Mucosa of gallbladder (tissue), 1 donor: ENCODE measurements at regions not wholly inside any gene's neighbourhood (a gene's known extent, or its start where the extent isn't known, plus 50 kb on each side); places are given as distances from the start of the nearest gene placed in this dataset.

ENCODE experiments used
- DNase-seq: peaks from one replicate; pipeline ENCODE4 v3.0.0-alpha.2; 2020; ENCODE audit warnings: low spot score
- donor health status: DM: no; HTN: no; CAD: no.

DNA sequence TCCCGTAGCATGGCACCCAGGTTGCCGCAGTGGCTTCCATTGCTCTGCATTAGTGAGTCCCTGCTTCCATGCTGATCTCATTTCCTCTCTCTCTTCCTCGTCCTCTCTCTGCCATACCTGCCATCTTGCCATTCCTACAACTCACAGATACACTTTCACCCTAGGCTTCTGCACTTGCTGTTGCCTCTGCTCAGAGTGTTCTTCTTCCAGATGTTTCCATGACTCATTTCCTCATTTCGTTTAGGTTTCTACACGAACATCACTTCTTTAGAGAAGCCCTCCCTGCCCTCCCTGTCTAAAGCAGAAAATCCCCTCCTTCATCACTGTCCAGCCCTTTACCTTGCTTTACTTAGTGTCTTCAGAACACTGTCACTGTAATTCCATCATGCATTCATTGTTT lies 115.2 kb upstream of the WWC1 start:
- no peak for DNase-seq

DNA sequence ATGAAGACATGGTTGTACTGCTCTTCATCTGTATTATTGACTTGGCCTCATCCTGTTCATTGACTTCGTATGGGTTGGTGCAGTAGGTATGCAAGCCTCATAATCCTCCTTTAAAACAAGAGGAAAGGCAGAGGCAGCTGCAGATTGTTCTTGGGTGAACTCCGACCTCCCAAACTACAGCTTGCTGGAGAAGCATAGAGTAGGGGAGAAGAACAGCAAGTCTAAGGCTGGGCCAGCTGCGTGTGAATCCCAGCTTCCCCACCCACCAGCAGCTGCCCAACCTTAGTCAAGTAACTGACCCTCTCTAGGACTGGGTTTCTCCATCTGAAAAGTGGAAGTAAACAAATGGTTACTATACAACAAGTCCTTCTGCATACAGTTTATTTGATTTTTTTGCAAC lies 114.5 kb upstream of the WWC1 start:
- DNase-seq, result no peak

DNA sequence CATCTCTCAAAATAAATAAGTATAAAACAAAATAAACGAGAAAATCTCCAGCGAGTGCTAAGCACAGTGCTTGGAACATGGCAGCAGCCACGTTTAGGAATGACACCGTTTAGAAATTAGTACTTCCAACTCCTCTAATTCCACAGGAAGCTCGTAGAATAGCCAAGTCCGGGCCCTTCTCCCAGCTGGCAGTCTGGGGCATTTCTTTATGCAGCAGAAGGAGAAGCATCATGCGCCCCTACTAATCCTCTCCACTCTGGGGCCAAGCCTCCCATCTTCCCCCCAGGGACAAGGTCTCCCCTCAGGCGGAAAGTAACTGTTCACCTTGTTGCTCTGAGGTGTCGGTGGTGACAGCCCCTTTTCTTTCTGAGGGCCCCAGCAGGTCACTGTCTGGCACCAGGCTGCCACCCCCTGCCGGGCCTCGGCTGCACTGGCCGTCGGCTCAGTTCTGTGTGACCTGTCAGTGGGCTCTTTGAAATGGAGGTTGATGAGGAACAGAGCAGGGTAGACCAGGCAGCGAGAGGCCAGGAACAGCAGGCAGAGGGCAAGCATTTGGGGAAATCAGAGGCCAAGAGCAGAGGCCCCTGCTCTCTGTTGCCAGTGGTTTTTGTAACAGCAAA lies 113.5 kb upstream of the WWC1 start:
- DNase-seq, result no peak

DNA sequence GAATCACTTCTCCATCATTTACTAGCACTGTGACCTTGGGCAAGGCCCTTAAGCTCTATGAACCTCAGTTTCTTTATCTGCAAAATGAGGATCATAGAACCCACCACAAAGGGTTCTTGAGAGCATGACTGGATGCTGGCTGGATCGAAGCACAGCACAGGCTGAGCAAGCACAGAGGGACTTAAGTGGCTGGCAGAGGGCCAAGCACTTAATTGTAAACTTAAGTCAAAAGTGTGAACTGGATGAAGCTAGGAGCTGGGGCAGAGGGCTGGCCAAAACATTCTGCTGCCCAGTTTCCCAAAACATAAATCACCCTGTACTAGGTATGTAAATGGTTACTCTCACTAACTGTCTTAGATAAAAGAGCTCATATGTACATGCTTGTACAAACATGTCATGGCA lies 112.3 kb upstream of the WWC1 start:
- no peak for DNase-seq

DNA sequence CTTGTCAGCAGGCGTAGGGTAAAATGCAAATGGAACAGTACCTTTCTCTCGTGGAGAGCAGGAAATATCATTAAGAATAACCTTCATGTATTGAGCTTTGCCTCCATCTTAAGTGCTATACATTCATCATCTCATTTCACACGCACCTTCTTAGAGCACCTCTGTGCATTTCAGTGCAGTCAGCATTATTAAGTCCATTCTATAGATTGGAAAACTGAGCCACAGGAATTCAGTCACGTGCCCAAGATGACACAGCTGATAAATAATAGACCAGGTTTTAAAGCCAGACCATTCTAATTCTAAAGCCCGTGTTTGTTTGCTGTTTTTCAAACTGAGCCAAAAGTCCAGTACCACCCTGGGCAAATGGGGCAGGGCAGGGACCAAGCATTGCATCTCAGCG lies 109.2 kb upstream of the WWC1 start:
- DNase-seq, result no peak

DNA sequence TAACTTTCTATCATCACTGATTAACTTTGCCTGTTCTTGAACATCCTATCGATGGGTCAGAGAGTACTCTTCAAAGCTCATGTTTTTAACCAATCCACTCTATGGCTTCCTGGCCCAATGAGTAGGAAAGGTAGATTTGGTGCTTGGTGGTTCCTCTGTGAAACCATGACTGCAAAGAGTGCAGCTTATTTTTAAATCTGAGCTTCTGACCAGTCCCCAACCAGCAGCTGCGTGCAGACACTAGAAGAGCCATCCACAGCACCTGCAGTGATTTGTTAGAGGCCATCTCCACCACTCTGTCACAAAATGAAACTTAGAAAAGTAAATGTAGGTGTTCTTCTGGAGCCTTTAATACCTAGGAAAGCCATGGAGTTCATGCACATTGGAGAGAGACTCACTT lies 107.3 kb upstream of the WWC1 start:
- no peak for DNase-seq

DNA sequence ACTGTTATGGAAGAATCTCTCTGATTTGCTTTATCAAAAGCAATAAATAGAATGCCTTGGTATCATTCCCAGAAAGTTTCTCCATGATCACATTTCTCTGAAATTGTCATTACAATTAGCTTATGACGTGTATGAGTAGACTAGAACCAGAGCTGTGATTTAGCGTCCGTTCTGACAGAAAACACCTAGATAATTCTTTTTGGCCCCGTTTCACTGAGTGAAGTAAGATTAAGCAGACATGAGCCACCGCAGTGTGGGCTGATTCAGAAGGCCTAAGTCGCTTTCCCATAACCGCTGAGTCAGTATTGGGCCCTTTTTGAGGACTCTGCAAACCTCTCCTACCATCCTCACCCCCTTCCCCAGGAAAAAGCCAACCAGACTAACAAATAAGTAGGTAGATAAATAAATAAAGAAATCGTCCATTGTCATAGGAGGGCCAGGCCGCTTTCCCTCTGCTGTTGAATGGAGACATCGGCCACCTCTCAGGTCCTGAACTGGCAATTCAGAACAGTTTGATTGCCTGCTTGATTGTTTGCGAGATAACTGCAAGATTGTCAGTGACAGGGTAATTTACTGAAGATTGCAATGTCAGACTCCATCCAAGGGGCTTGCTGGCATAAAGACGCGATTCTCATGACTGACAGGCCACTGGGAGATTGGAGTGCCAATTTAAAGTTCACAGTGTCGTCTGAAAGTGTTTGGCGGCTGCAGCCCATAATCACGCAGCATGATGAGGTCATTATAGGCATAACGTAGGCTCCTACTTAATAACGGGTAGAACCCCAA lies 105.0 kb upstream of the WWC1 start:
- no peak for DNase-seq

DNA sequence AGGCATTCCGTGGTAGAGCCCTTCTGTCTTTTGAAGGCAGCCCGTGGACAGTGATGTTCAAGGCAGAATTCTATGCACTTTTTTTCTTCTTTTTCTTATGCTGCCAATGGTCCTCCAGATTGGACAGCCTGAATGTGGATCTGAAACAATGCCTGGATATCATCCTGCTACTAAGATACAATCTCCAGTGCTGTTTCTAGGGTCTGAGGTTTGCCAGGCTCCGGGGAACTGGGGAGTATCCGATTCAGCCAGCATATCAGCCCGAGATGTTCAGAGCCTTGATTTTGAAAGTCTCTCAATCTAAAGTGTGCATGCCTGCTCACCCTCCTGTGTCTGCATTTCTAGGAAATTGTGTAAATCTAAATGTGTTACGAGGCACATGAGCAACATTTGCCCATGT lies 103.8 kb upstream of the WWC1 start:
- DNase-seq, result no peak

DNA sequence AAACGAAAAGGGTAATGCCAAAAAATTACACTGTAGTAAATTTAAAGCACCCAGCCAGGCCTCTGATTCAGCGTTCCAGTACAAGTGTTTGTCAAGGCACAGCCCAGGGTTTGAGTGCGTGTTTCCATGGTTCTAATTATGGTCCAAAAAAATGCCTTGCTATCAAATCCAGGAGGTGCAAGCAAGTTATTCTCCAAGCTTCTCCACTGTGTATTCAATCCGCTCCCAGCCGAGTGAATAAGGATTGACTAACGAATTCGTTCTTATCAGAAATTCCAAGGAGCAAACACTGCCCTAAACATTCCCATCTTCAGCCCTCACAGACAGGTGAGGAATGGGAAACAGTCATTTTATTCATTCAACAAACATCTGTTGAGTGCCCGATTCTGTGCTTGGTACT lies 103.3 kb upstream of the WWC1 start:
- DNase-seq, result no peak

DNA sequence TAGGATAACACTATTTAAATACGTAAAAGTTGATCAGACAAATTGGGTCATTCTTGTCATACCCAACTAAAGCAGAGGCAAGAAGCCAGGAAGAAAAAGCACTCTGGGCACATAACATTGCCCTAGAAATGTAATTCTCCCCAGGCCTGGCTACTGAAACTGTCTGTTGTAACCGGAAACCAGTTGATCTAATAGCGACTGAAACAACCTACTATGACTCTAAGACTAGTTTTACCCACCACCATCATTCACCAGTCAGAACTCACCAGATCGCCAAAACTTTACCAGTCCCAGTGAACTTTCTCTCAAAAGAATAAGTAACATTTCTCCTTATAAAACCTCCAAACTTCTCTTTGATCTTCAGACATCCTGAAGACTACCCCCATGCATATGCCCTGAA lies 99.3 kb upstream of the WWC1 start:
- no peak for DNase-seq

DNA sequence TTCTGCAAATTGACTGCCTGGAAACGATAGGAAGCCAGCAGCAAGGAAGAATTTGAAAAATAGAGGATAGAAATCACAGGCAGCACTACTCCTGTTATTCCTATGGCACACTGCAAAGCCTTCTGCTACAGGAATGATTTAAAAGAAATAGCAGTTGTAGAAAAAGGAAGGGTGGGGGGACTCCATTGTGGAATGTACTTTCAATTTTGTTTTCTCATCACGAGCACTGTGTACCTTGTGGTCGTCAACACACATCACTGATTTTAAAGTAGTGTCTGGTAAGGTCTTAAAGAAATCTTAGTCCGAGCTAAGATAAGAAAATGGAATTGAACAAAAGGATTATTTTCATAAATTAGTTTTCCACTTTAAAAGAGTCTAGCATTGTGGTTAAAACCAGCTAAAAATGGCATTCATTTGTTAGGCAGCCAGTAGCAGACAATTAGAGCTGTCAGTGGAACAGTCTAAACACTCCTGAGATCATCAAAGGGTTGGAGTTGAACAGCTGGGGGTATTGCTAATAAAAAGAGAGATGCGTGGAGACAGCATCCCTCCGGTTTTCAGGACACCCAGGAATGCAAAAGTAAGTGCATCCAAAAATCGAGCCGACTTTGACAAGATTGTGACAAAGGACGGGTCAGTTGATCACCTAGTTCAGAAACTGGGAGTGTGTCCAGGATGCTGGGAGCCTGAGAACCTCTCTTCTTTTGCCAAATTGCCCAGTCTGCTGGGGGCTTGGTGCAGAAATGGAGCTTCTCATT lies 97.8 kb upstream of the WWC1 start:
- DNase-seq, result no peak

DNA sequence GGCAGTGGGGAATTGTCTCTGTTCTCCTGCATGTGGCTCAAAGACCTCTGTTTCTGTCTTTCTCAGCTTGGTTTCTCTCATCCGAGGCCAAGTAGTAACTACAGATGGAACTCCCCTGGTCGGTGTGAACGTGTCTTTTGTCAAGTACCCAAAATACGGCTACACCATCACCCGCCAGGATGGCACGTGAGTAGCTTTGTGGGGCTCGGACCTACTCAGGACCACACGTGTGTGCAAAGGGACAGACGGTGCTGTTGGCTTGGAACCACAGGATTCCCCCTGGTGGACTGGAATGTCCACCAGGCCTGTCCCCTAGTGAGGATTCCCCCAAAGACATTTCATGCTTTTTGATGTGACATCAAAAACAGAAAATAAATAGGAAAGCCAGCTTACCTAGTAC lies 96.3 kb upstream of the WWC1 start:
- DNase-seq, result no peak

DNA sequence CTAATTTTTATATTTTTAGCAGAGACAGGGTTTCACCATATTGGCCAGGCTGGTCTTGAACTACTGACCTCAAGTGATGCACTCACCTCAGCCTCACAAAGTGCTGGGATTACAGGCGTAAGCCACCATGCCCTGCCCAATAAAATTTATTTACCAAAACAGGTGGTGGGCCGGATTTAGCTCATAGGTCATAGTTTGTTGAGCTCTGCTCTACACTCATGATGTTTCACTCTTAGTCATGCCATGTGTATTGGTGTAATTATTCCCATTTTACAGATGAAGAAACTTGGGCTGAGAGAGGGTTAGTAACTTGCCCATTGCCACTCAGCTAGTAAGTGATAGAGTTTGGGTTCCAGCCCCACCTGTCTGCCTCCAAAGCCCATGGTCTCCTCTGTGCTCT lies 93.1 kb upstream of the WWC1 start:
- no peak for DNase-seq

DNA sequence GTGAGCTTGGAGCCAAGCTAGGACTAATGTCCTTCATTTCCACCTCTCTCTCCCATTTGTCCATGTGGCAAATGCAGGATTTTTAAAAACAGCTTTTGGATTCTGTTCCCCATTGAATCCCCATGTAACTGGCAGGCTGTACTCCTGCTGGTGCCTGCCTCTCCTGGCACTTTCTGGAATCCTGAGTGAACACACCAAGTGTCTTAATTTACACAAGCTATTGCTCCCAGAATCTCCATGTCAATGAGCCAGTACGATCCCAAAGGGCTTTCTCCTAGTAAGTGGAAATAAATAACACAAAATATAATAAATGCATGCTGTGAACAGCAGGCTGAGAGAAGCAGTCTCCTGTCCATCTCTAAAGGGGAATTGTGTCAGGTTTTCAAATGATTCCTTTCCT lies 88.4 kb upstream of the WWC1 start:
- no peak for DNase-seq

DNA sequence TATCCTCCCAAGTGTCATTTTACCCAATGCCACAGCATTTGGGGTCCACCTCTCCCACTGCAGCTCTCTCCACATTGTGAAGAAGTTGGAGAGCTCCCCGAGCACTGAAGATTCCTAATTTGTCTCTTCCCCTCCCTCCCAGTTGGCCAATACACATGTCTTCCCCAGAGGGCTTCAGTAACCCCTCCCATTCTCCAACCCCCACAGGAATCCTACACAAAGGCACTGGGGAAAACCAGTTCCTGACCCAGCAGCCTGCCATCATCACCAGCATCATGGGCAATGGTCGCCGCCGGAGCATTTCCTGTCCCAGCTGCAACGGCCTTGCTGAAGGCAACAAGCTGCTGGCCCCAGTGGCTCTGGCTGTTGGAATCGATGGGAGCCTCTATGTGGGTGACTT lies 87.3 kb upstream of the WWC1 start:
- DNase-seq, result no peak

DNA sequence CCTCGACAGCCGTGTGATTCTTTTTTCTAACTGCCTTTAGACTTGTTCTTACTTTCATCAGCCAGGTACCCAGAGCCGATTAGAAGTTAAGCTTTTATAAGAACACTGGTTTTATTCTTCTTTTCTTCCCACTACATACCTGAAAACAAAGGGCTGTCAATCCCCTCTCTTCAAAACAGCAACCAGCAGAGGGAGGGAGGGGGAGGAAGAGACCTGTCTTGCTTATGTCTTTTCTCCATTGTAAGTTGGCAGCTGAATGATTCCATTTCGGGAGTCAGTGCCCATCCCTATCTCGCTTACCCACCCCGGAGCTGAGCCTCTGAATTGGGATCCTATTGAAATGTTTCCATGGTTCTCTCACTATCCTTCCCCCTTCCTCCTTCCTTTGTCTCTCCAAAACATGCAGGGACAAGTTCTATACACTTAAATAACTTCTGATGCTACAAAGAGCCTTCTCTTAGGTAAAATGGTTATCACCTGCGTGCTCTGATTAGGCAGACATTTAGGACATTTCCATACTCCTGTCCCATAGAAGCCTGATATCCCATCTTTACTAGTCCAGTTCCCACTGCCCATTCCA lies 83.9 kb upstream of the WWC1 start:
- DNase-seq, result no peak

DNA sequence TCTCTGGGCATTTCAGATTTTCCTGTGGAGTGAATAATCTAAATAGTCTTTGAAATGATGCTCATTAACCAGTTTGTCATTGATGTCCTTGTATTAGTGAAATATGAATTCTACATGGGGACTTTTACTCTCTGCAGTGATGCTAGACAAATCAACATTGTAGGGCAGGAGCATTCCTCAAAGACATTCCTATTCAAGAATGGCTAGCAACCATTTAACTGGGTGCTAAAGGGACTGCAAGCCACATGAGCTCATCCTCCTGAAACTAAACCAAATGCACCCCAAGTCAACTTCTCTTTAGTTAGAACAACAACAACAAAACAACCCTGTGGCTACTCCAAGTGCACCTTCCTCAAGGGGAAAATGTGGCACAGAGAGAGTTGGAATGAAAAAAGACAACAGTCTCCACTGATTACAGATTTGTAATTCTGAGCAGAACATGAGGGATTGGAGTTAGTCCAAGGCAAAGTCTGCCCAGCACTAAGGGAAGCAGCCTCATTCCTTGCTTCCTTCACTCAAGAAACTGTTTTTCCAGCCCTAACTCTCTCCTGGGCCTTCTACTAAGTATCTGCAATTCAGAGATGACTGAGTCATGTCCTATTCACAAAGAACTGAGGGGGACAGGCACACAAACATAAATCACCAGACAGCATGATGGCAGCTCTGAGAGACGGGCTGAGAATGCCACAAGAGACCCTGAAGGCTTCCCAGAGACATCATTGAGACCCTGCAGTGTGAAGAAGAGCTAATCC lies 82.0 kb upstream of the WWC1 start:
- DNase-seq, result no peak

DNA sequence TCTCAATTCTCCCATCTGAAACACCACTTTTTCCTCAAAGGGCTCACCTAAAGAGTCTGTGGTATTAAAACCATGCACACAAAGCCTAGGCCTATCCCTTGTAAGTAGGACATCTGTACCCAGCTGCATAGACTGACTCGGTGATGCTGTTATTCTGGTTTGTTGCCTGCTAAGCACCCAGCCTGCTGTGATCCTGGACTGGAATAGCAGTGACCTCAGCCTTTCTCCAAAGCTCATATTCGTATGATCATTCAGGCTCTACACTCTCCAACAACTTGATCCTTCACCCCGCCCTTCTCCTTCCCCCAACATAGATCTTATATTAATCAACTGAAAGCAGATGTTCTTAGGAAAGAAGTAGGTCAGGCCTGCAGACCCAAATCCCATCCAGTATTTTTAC lies 81.4 kb upstream of the WWC1 start:
- DNase-seq, result no peak

DNA sequence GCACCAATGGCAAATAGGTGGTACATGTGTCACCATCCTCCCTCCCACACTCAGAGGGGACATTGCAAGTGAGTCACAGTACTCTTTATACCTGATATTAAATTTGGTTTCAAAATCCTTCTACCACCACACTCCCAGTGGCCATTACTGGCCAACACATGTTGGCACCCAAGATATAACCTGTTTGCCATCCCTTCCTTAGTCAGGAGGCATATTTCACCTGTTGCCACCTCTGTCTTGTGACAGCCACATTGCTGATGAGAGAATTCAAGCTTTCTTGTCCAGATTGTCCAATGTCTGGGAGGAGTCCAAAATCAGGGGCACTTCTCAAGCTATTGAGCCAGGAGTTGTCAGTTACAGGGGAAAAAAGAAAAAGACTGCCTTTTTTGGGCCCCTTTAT lies 80.2 kb upstream of the WWC1 start:
- no peak for DNase-seq

DNA sequence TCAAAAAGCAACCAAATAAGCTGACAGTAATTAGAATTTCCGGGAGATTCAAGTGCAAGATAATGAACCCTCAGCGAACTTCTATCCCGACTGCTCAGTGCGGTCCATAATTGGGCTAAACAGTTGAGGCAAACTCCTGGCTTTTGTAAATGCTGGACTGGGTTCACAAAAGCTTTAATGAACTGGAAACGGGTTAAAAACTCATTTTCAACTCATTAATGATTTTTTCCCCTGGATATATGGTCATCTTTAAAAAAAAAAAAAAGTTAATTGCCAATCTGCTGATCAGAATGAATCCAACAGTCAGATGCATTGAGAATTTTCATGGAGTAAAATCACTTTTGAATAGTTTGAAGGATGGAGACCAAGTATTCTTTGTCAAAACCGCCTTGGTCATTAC lies 79.5 kb upstream of the WWC1 start:
- no peak for DNase-seq

DNA sequence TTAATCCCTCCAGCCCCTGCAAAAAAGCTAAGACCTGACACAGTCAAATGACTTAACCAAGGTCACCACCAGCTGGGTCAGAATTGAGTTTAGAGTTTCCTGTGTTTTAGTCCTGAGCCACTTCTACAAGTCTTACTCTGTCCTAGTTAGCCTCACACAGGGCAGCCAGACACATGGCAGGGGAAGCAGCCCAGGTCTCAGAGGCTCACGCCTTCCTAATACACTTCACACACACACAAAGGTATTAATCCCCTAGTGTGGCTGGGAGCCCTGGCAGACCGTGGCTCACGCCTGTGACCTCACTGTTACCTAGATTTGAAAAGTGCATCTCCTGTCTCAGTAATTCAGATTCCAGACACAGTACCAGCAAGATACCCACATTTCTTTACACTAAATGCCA lies 77.4 kb upstream of the WWC1 start:
- DNase-seq, result no peak

DNA sequence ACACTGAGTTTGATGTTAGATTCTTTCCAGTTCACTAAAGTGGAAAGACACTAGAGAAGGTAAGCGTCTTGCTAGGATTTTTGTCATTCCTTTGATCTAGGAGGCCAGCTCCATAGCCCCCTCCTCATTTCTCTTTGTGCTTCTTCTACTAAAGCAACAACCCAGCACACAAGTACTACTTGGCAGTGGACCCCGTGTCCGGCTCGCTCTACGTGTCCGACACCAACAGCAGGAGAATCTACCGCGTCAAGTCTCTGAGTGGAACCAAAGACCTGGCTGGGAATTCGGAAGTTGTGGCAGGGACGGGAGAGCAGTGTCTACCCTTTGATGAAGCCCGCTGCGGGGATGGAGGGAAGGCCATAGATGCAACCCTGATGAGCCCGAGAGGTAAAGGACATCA lies 76.6 kb upstream of the WWC1 start:
- no peak for DNase-seq
